ENCODE measurements at regions not wholly inside any gene's neighbourhood (a gene's known extent, or its start where the extent isn't known, plus 50 kb on each side); places are given as distances from the start of the nearest gene placed in this dataset.
"Not testable (repeated sequence)": the region's sequence is repeated elsewhere in the genome, so short reads cannot be mapped to it uniquely, and the experiment has no call there.

GRCh38 chr4:66554826-66555225 is 884.5 kb upstream of the EPHA5 start:
- DNase-seq (ENCODE audit: low read depth) = no peak

DNA sequence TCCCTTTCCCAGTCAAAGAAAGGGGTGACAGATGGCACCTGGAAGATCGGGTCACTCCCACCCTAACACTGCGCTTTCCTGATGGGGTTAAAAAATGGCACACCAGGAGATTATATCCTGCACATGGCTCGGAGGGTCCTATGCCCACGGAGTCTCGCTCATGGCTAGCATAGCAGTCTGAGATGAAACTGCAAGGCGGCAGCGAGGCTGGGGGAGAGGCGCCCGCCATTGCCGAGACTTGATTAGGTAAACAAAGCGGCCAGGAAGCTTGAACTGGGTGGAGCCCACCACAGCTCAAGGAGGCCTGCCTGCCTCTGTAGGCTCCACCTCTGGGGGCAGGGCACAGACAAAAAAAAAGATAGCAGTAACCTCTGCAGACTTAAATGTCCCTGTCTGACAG is 875.0 kb upstream of the EPHA5 start:
- DNase-seq (ENCODE audit: low read depth) = not testable (repeated sequence)

DNA sequence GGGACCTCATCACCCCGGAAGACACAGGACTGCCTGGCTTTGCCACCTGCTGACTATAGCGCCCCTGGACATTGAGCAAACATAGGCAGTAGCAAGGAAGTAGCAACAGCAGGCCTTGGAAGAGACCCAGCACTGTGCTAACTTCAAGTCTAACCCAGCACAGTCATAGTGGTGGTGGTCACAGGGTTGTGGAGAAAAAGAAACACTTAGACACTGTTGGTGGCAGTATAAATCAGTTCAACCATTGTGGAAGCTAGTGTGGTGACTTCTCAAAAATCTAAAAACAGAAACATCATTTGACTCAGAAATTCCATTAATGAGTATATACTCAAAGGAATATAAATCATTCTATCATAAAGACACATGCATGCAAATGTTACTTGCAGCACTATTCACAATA is 874.0 kb upstream of the EPHA5 start:
- no peak for DNase-seq (ENCODE audit: low read depth)

DNA sequence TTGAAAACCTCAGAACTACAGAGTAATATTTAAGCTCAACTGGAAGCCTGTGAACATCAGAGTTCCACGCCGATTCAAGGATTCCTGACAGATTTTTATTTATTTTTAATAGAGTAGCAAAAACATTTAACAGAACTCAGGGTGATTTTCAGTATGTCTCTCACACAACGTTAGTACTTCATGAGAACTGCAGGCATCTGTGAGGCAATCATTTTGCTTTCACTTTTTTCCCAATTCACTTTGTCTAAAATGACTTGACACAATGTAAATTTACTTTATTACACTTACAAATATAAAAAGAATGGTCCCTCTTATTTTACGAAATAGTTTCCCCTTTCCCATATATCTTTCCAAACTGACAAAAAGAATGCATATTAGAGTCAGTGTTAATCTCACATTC is 869.5 kb upstream of the EPHA5 start:
- no peak for DNase-seq (ENCODE audit: low read depth)

DNA sequence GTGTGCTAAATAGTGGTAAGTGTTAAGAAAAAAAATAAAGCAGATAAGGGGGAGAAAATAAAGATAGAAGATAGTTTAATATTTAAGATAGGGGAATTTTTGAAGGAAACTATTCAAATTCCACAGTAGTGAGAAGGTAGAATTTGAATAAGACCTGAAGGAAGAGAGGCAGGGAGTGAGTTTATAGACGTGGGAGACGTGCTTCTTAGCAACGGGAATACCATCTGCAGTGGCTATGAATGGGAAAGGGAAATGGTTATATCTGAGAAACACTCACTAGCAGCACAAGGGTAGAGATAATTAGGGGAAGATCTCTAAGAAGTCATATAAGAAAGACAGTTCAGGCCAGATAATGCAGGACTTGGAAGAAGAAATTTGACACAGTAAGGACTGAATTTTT is 854.5 kb upstream of the EPHA5 start:
- DNase-seq (ENCODE audit: low read depth) = no peak

DNA sequence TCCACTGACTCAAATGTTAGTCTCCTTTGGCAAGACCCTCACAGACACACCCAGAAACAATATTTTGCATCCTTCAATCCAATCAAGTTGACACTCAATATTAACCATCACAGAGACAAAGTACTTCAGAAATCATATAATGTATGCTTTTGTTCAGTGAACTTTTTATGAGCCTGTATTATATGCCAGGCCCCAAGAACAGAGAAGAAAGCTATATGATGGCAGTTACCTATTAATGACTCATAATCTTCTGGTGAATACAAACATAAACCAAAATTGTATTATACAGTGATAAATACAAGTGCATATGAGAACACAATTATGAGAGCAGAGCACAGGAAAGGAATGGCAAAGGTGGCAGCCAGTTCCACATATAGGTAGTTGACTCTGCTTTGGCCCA is 852.0 kb upstream of the EPHA5 start:
- no peak for DNase-seq (ENCODE audit: low read depth)

GRCh38 chr4:66516940-66517339 is 846.7 kb upstream of the EPHA5 start:
- DNase-seq (ENCODE audit: low read depth) = no peak

DNA sequence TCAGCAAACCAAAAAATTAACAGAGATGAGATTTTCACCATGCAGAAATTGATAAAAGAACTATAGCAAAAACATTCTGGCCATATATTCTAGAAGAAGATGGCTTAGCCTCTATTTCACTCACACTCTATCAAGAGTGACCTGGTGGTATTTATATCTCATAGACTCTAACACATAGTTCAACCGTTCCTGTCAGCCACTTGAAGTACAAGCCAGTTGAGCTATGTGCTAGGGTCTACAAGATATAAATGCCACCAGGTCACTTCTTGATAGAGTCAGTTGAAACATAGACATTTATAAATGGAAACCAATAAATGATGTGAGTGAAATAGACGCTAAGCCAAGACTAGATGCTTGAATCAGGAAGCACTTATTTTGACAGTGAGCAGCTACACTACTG is 836.7 kb upstream of the EPHA5 start:
- DNase-seq (ENCODE audit: low read depth) = no peak

DNA sequence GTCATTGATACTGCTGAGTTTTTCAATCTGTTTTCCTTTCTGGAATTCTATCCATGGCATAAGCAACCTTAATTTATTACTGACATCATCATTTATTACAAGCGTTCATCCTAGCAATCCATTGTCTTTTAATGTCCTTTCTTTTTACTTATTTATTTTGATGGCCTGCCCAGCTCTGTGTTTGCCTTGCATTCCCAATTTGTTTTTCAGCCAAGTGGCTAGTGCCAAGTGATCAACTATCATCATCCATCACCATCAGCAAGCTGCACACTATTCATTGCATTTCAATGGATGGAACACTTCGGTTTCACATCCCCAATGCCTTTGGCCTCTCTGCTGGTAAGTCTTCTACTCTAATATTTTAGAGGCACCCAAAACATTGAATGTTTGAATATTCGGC is 831.7 kb upstream of the EPHA5 start:
- no peak for DNase-seq (ENCODE audit: low read depth)

GRCh38 chr4:66490729-66491128 is 820.4 kb upstream of the EPHA5 start:
- DNase-seq (ENCODE audit: low read depth) = no peak

DNA sequence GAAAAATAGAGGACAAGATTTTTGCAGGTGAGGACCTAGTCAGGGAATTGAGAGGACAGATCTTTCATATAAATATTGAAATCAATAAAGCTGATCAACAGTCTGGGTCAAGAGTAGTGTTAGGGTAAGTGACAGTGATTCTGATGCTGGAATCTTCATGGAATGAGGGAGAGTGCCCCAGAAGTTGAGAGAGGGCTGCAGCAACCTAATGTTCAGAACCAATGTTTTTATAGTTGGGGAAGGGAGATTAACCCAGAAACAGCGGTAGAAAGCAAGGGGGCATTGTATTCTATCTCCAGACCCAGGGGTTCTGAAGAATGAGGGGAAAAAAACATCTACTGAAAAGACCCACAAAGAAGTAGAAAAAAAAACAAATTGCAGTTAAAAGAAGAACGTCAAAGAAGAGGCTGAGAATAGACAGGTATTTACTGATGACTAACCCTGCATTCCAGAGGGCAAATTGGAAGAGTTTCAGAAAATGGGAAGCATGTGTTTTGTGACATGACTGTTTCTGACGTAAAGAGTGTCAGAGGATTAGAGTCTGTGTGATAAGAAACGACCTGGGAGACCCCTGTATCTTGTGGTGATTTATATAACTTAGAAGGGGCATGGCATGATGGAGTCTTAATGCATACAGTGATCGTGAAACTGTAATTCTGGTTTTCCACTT is 819.6 kb upstream of the EPHA5 start:
- no peak for DNase-seq (ENCODE audit: low read depth)

DNA sequence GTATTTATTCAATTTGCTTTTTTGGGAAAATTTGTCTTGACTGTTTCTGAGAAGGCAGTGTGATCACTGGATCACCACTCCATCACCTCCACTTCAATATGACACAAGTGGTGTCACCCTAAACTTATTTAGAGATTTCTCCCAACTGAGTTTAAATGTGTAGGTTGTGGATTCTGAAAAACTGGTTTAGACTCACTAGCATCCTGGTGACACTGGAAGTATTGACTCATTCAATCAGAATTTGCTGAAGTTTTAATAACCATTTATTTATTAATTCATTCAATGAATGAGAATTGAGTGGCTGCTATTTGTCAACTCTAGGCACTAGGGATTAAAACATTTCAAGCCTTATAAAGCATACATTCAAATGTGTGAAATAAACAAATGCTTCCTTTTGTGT is 819.1 kb upstream of the EPHA5 start:
- DNase-seq (ENCODE audit: low read depth) = no peak

GRCh38 chr4:66486068-66486467 is 815.8 kb upstream of the EPHA5 start:
- DNase-seq (ENCODE audit: low read depth) = no peak

- DNase-seq (ENCODE audit: low read depth) = no peak
Measured at GRCh38 chr4:66482186-66482585, 811.9 kb upstream of the EPHA5 start.

GRCh38 chr4:66475596-66475995 is 805.3 kb upstream of the EPHA5 start:
- no peak for DNase-seq (ENCODE audit: low read depth)

DNA sequence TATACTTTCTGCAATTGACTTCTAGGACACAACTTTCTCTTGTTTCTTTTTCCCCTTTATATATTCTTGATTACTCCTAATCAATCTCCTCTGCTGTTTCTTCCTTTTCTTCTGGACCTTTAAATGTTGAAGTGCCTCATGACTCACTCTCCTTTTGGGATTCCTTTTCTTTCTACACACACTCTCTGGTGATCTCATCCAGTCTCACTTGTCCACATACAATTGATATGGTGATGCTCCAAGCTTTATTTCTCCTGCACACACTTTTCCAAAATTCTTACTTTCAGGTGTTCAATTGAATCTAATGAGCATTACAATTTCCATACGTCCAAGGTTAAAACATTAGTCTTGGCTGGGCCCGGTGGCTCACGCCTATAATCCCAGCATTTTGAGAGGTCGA is 794.8 kb upstream of the EPHA5 start:
- DNase-seq (ENCODE audit: low read depth) = no peak

GRCh38 chr4:66462890-66463289 is 792.6 kb upstream of the EPHA5 start:
- not testable (repeated sequence) for DNase-seq (ENCODE audit: low read depth)

- DNase-seq (ENCODE audit: low read depth) = no peak
Measured at GRCh38 chr4:66451741-66452140, 781.5 kb upstream of the EPHA5 start.

- DNase-seq (ENCODE audit: low read depth) = no peak
Measured at GRCh38 chr4:66443008-66443407, 772.7 kb upstream of the EPHA5 start.

GRCh38 chr4:66439508-66439907 is 769.2 kb upstream of the EPHA5 start:
- no peak for DNase-seq (ENCODE audit: low read depth)

- no peak for DNase-seq (ENCODE audit: low read depth)
Measured at GRCh38 chr4:66433706-66434105, 763.4 kb upstream of the EPHA5 start.

DNA sequence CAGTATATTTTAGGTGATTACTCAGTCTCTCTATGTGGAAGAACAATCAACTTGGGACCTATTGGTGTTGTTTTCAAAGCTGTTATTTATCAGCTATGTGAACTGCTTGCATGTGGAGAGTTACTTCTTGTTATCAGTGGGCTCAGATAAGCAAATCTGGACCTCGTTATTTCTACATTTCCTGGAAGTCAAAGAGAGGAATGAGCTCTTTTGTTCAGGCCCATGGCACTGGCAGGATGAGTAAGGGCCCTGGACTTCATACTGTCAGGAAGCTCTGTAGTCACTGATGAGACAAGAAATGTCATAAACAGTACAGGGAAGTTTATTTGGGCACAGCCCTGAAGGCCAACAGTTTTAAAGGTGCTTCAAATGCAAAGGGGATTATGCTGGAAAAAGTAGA is 760.6 kb upstream of the EPHA5 start:
- no peak for DNase-seq (ENCODE audit: low read depth)

GRCh38 chr4:66429276-66429675 is 759.0 kb upstream of the EPHA5 start:
- DNase-seq (ENCODE audit: low read depth) = no peak

DNA sequence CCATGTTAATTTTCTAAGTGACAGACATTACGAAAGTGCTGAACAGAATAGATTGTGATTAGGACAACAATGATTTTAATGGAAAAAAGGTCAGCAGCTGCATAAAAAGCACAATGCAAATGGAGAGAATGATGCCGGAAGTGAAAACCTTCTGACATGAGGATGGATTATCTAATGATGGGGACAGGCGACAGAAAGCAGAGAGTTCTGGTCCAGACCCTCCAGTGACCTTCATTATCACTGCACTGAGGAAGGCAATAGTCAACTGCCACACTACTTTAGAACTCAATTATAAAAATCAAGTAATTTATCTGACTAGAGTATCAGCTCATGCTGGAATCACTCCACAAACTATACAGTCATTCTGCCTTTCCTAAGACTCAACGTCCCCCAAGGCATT is 746.1 kb upstream of the EPHA5 start:
- no peak for DNase-seq (ENCODE audit: low read depth)

- no peak for DNase-seq (ENCODE audit: low read depth)
Measured at GRCh38 chr4:66404141-66404540, 733.9 kb upstream of the EPHA5 start.

Measured in T-helper 22 cell (primary cell).